ENCODE measurements at regions not wholly inside any gene's neighbourhood (a gene's known extent, or its start where the extent isn't known, plus 50 kb on each side); places are given as distances from the start of the nearest gene placed in this dataset.
A peak's percentile ranks its signal among the peaks of the same experiment; 100 is the strongest.

GRCh38 chr1:181202986-181203555, 114.6 kb downstream of the IER5 start:
- no peak overlapping the region for H3K27ac ChIP-seq (ENCODE audit: extremely low read length, insufficient read depth, low read length)
- FAIRE-seq (no peak), DNase-seq (ENCODE audit: low spot score) (no peak), ATAC-seq (no peak)
- H4K20me1 ChIP-seq (ENCODE audit: insufficient read depth, low read length): no peaks in the 10 kb centered on the region
- H3K27me3 ChIP-seq (ENCODE audit: control insufficient read depth in 1 of 2, insufficient read depth in 2 of 2, low read length in 2 of 2): peaks cover 0 to 32% of the 10 kb centered on the region in 2 experiments; a peak in 4 of 5 replicates
- no peaks in the 10 kb centered on the region for H3K36me3 ChIP-seq (replicated peaks in 1 of 2; ENCODE audit: control insufficient read depth in 1 of 2, insufficient read depth in 2 of 2, low read length in 2 of 2)
- H3K4me2 ChIP-seq (ENCODE audit: low read depth, low read length): no peak overlapping the region
- no peak overlapping the region for H2AFZ ChIP-seq (ENCODE audit: low read length)
- no peaks in the 10 kb centered on the region for H3K79me2 ChIP-seq (ENCODE audit: insufficient read depth, low read length)
- in situ Hi-C loops (cut with HindIII; ENCODE audit: extremely low pct_ligation_motif_present, low pct_unique_long_range_greater_than_20kb): no loop called here
- no peaks in the 10 kb centered on the region for H3K4me1 ChIP-seq (ENCODE audit: insufficient read depth, low read length)
- ChIA-PET CTCF (ENCODE audit: low intra/inter-chr PET ratio, low total read pairs) (no interaction called here), POLR2A (no interaction called here)
- BruUV-seq (replicated peaks): no TSS peak
- TF ChIP-seq ZNF567 (CRISPR knock-in tag; IDR thresholded peaks at IDR 0.05; ENCODE audit: borderline replicate concordance) (no peak), ZNF773 (CRISPR knock-in tag; IDR thresholded peaks at IDR 0.05; ENCODE audit: borderline replicate concordance) (no peak), CERS6 (CRISPR knock-in tag; IDR thresholded peaks at IDR 0.05) (no peak), ZNF644 (CRISPR knock-in tag; IDR thresholded peaks at IDR 0.05; ENCODE audit: low read depth) (no peak)
- H3K9ac ChIP-seq (ENCODE audit: insufficient read depth, low read depth, low read length): no peak overlapping the region
- H3K9me3 ChIP-seq (ENCODE audit: low read length): no peaks in the 10 kb centered on the region
- intact Hi-C loops (cut with micrococcal nuclease; ENCODE audit: unreplicated experiment): no loop called here
- no peak overlapping the region for H3K4me3 ChIP-seq (replicated peaks in 1 of 3; ENCODE audit: insufficient read depth in 1 of 3, low read depth in 2 of 3, low read length in 3 of 3)
- 41% methylated on average over 7 of the region's 7 CpGs for WGBS (ENCODE audit: low lambda C conversion rate)

GRCh38 chr1:181204530-181204929, 116.0 kb downstream of the IER5 start:
- Histone ChIP-seq H3K36me3 (replicated peaks in 1 of 2; ENCODE audit: control insufficient read depth in 1 of 2, insufficient read depth in 2 of 2, low read length in 2 of 2) (no peaks in the 10 kb centered on the region), H4K20me1 (ENCODE audit: insufficient read depth, low read length) (no peaks in the 10 kb centered on the region), H3K9me3 (ENCODE audit: low read length) (no peaks in the 10 kb centered on the region), H3K4me2 (ENCODE audit: low read depth, low read length) (no peak overlapping the region), H3K9ac (ENCODE audit: insufficient read depth, low read depth, low read length) (no peak overlapping the region), H3K27me3 (ENCODE audit: control insufficient read depth in 1 of 2, insufficient read depth in 2 of 2, low read length in 2 of 2) (peaks cover 0 to 39% of the 10 kb centered on the region in 2 experiments; a peak in 4 of 5 replicates), H3K79me2 (ENCODE audit: insufficient read depth, low read length) (no peaks in the 10 kb centered on the region), H3K4me1 (ENCODE audit: insufficient read depth, low read length) (no peaks in the 10 kb centered on the region), H2AFZ (ENCODE audit: low read length) (no peak overlapping the region), H3K27ac (ENCODE audit: extremely low read length, insufficient read depth, low read length) (no peak overlapping the region), H3K4me3 (replicated peaks in 1 of 3; ENCODE audit: insufficient read depth in 1 of 3, low read depth in 2 of 3, low read length in 3 of 3) (no peak overlapping the region)
- ChIA-PET CTCF (ENCODE audit: low intra/inter-chr PET ratio, low total read pairs) (no interaction called here), POLR2A (no interaction called here)
- no TSS peak for BruUV-seq (replicated peaks)
- in situ Hi-C loops (cut with HindIII; ENCODE audit: extremely low pct_ligation_motif_present, low pct_unique_long_range_greater_than_20kb): no loop called here
- 6% methylated on average over 6 of the region's 6 CpGs for WGBS (ENCODE audit: low lambda C conversion rate)
- ATAC-seq (no peak), DNase-seq (ENCODE audit: low spot score) (no peak), FAIRE-seq (no peak)
- TF ChIP-seq ZNF7 (CRISPR knock-in tag; IDR thresholded peaks at IDR 0.05) (peak; percentile 27; the same call in 1 of the 2 replicates), ATF3 (CRISPR knock-in tag; IDR thresholded peaks at IDR 0.05) (no peak)
- intact Hi-C loops (cut with micrococcal nuclease; ENCODE audit: unreplicated experiment): no loop called here
